Neural crest cell (in vitro differentiated cells): ENCODE measurements at regions not wholly inside any gene's neighbourhood (a gene's known extent, or its start where the extent isn't known, plus 50 kb on each side); places are given as distances from the start of the nearest gene placed in this dataset.
"Not testable (repeated sequence)": the region's sequence is repeated elsewhere in the genome, so short reads cannot be mapped to it uniquely, and the experiment has no call there.

Source experiments
- DNase-seq: peaks from one replicate; pipeline ENCODE4 v3.0.0; 2021; ENCODE audit warnings: low read depth, mixed read lengths, low spot score
- H3K27ac Mint-ChIP-seq: one replicate; pipeline ENCODE4 v1.8.0; 2021; ENCODE audit warnings: mild to moderate bottlenecking, mixed read lengths; ENCODE audit not compliant: unreplicated experiment
- H3K27me3 Mint-ChIP-seq: 2 replicates; pipeline ENCODE4 v1.8.0; 2021; ENCODE audit warnings: low read depth, mild to moderate bottlenecking, mixed read lengths
- H3K36me3 Mint-ChIP-seq: 2 replicates; pipeline ENCODE4 v1.8.0; 2021; ENCODE audit warnings: low read depth, mild to moderate bottlenecking, mixed read lengths
- H3K4me1 Mint-ChIP-seq: 2 replicates; pipeline ENCODE4 v1.8.0; 2021; ENCODE audit warnings: mixed read lengths
- H3K4me3 Mint-ChIP-seq: one replicate; pipeline ENCODE4 v1.8.0; 2021; ENCODE audit warnings: mild to moderate bottlenecking, mixed read lengths
- H3K9me3 Mint-ChIP-seq: 2 replicates; pipeline ENCODE4 v1.8.0; 2021; ENCODE audit warnings: mixed read lengths
- CTCF ChIP-seq: fragments of 200-600 bp; sonication (generic); conservative IDR thresholded peaks from 2 replicates; pipeline ENCODE4 v1.5.0; 2021; ENCODE audit warnings: antibody characterized with exemption, mild to moderate bottlenecking

- DNase-seq: no peak
- Mint-ChIP-seq H3K4me3 (no peak overlapping the region), H3K9me3 (peaks cover 12% of the 10 kb centered on the region), H3K27me3 (no peaks in the 10 kb centered on the region), H3K4me1 (no peaks in the 10 kb centered on the region), H3K36me3 (peaks cover 3% of the 10 kb centered on the region), H3K27ac (no peak overlapping the region)
- TF ChIP-seq CTCF: no peak
These were observed 831.9 kb downstream of the GBE1 start for GRCh38 chr3:80929576-80929975.

DNA sequence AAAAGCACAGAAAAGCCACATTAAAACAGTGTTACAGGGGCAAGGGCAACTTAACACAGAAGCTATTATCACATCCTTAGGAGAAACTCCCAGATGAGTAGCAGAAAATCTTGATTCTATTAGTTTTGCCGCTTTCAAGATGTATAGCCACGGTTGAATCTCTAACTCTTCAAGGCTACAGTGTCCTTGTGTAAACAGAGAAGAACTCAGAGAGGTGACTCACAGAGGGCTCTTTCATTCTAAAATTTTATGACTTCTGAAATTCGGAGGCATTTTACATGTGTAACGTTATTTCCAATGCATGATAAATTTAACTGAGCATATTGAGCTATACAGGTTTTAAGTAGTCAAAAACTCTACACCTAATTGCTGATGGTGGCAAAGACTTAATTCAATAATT lies 846.6 kb downstream of the GBE1 start:
- no peaks in the 10 kb centered on the region for H3K27me3 Mint-ChIP-seq
- no peak overlapping the region for H3K4me3 Mint-ChIP-seq
- peaks cover 4% of the 10 kb centered on the region for H3K9me3 Mint-ChIP-seq
- H3K36me3 Mint-ChIP-seq: no peaks in the 10 kb centered on the region
- no peaks in the 10 kb centered on the region for H3K4me1 Mint-ChIP-seq
- DNase-seq: no peak
- H3K27ac Mint-ChIP-seq: no peak overlapping the region
- no peak for TF ChIP-seq CTCF

DNA sequence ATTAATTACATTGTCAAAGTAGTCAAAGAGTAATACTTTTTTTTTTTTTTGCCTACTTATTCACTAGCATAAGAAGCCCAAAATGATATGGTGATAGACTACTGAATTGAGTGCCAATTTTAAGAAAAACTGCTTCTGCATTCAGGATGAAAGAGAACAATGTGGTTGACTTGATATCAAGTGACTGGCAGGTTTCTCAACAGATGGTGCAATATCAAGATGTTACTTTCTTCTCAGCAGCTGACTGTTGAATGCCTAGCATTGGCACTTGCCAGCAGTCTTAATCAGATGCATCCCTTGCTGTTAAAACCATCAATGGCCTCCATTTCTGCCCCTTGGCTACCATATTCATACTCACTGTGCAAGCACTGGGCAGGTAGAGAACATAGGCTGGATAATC lies 863.2 kb downstream of the GBE1 start:
- H3K9me3 Mint-ChIP-seq: no peaks in the 10 kb centered on the region
- H3K27me3 Mint-ChIP-seq: no peaks in the 10 kb centered on the region
- no peaks in the 10 kb centered on the region for H3K36me3 Mint-ChIP-seq
- no peak for DNase-seq
- no peak overlapping the region for H3K27ac Mint-ChIP-seq
- no peak for TF ChIP-seq CTCF
- H3K4me1 Mint-ChIP-seq: no peaks in the 10 kb centered on the region
- no peak overlapping the region for H3K4me3 Mint-ChIP-seq

DNA sequence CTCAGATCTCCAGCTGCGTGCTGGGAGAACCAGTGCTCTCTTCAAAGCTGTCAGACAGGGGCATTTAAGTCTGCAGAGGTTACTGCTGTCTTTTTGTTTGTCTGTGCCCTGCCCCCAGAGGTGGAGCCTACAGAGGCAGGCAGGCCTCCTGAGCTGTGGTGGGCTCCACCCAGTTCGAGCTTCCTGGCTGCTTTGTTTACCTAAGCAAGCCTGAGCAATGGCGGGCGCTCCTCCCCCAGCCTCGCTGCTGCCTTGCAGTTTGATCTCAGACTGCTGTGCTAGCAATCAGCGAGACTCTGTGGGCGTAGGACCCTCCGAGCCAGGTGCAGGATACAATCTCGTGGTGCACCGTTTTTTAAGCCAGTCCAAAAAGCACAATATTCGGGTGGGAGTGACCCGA lies 864.4 kb downstream of the GBE1 start:
- DNase-seq: not testable (repeated sequence)

DNA sequence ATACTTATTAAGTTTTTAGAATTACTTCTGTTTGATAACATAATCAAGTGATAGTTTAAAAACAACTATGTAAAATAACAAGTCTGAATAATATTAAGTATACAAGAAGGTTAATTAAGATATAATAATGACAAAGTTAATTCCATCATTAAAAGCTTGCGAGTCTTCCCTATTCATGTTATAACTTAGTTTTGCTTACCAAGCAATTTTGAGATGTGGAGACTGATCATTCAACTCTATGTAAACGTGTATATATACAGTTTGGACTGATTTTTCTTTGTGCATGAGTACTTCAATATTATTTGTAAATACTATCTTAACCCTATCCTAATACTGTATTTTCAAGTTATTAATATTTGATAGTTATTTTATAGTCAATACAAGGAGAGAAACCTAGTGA lies 870.9 kb downstream of the GBE1 start:
- Mint-ChIP-seq H3K9me3 (no peaks in the 10 kb centered on the region), H3K27me3 (peaks cover 2% of the 10 kb centered on the region), H3K4me3 (no peak overlapping the region), H3K27ac (no peak overlapping the region), H3K36me3 (no peaks in the 10 kb centered on the region), H3K4me1 (no peaks in the 10 kb centered on the region)
- TF ChIP-seq CTCF: no peak
- no peak for DNase-seq

More for the DNA sequence above, 864.4 kb downstream of the GBE1 start:
- not testable (repeated sequence) for H3K4me1 Mint-ChIP-seq, H3K9me3 Mint-ChIP-seq, H3K4me3 Mint-ChIP-seq, H3K36me3 Mint-ChIP-seq, H3K27me3 Mint-ChIP-seq, H3K27ac Mint-ChIP-seq

- Mint-ChIP-seq H3K4me3 (no peak overlapping the region), H3K4me1 (no peaks in the 10 kb centered on the region), H3K9me3 (no peaks in the 10 kb centered on the region), H3K36me3 (no peaks in the 10 kb centered on the region), H3K27me3 (peaks cover 2% of the 10 kb centered on the region), H3K27ac (no peak overlapping the region)
- no peak for TF ChIP-seq CTCF
- no peak for DNase-seq
These were observed 871.9 kb downstream of the GBE1 start for GRCh38 chr3:80889535-80889934.
